G401 (cell line): ENCODE measurements at regions not wholly inside any gene's neighbourhood (a gene's known extent, or its start where the extent isn't known, plus 50 kb on each side); places are given as distances from the start of the nearest gene placed in this dataset.
"Not testable (repeated sequence)": the region's sequence is repeated elsewhere in the genome, so short reads cannot be mapped to it uniquely, and the experiment has no call there.

ENCODE experiments used
- DNase-seq: peaks from one replicate; pipeline ENCODE4 v3.0.0-alpha.2; 2015; ENCODE audit warnings: low spot score
- in situ Hi-C: cut with HindIII; loops from 2 replicates; pipeline ENCODE4 v1.10.0; 2016; ENCODE audit warnings: low sequenced_read_pairs, mixed read lengths

GRCh38 chr11:28922386-28922981 is 814.3 kb downstream of the METTL15 start:
- in situ Hi-C loops = no loop called here
- no peak for DNase-seq

GRCh38 chr11:28919194-28919593 is 811.0 kb downstream of the METTL15 start:
- in situ Hi-C loops = no loop called here
- DNase-seq = no peak

GRCh38 chr11:28913883-28914282 is 805.7 kb downstream of the METTL15 start:
- DNase-seq = no peak
- in situ Hi-C loops = no loop called here

- in situ Hi-C loops = no loop called here
- DNase-seq = no peak
These were observed 803.6 kb downstream of the METTL15 start for GRCh38 chr11:28911829-28912228.

- no peak for DNase-seq
- in situ Hi-C loops = no loop called here
These were observed 802.7 kb downstream of the METTL15 start for GRCh38 chr11:28910926-28911325.

- DNase-seq = no peak
These were observed 795.5 kb downstream of the METTL15 start for GRCh38 chr11:28903716-28904115.

GRCh38 chr11:28900427-28900826 is 792.2 kb downstream of the METTL15 start:
- DNase-seq = no peak
- in situ Hi-C loops = no loop called here

More at GRCh38 chr11:28903716-28904115, 795.5 kb downstream of the METTL15 start:
- in situ Hi-C loops = no loop called here

GRCh38 chr11:28899706-28900105 is 791.5 kb downstream of the METTL15 start:
- in situ Hi-C loops = no loop called here

GRCh38 chr11:28890601-28891040 is 782.4 kb downstream of the METTL15 start:
- DNase-seq, in situ Hi-C loops: not testable (repeated sequence)

More at GRCh38 chr11:28899706-28900105, 791.5 kb downstream of the METTL15 start:
- no peak for DNase-seq

- in situ Hi-C loops = no loop called here
- no peak for DNase-seq
These were observed 779.5 kb downstream of the METTL15 start for GRCh38 chr11:28887681-28888080.

GRCh38 chr11:28879869-28880268 is 771.7 kb downstream of the METTL15 start:
- in situ Hi-C loops = no loop called here

GRCh38 chr11:28878025-28878424 is 769.8 kb downstream of the METTL15 start:
- DNase-seq = no peak
- in situ Hi-C loops = no loop called here

More at GRCh38 chr11:28879869-28880268, 771.7 kb downstream of the METTL15 start:
- no peak for DNase-seq

- in situ Hi-C loops = no loop called here
- DNase-seq = no peak
These were observed 769.2 kb downstream of the METTL15 start for GRCh38 chr11:28877340-28877739.

- in situ Hi-C loops = no loop called here
- no peak for DNase-seq
These were observed 766.5 kb downstream of the METTL15 start for GRCh38 chr11:28874706-28875105.

GRCh38 chr11:28871090-28871489 is 762.9 kb downstream of the METTL15 start:
- DNase-seq = no peak
- in situ Hi-C loops = no loop called here

- in situ Hi-C loops = no loop called here
- no peak for DNase-seq
These were observed 755.2 kb downstream of the METTL15 start for GRCh38 chr11:28863422-28863821.

- in situ Hi-C loops = no loop called here
- no peak for DNase-seq
These were observed 752.7 kb downstream of the METTL15 start for GRCh38 chr11:28860893-28861292.

- in situ Hi-C loops = no loop called here
These were observed 749.9 kb downstream of the METTL15 start for GRCh38 chr11:28858076-28858475.

GRCh38 chr11:28849053-28849452 is 740.9 kb downstream of the METTL15 start:
- in situ Hi-C loops = no loop called here
- no peak for DNase-seq

More at GRCh38 chr11:28858076-28858475, 749.9 kb downstream of the METTL15 start:
- DNase-seq = no peak

- DNase-seq = no peak
- in situ Hi-C loops = no loop called here
These were observed 734.5 kb downstream of the METTL15 start for GRCh38 chr11:28842716-28843115.

GRCh38 chr11:28838741-28839140 is 730.6 kb downstream of the METTL15 start:
- in situ Hi-C loops = no loop called here
- DNase-seq = no peak
